ENCODE measurements at regions not wholly inside any gene's neighbourhood (a gene's known extent, or its start where the extent isn't known, plus 50 kb on each side); places are given as distances from the start of the nearest gene placed in this dataset.

DNA sequence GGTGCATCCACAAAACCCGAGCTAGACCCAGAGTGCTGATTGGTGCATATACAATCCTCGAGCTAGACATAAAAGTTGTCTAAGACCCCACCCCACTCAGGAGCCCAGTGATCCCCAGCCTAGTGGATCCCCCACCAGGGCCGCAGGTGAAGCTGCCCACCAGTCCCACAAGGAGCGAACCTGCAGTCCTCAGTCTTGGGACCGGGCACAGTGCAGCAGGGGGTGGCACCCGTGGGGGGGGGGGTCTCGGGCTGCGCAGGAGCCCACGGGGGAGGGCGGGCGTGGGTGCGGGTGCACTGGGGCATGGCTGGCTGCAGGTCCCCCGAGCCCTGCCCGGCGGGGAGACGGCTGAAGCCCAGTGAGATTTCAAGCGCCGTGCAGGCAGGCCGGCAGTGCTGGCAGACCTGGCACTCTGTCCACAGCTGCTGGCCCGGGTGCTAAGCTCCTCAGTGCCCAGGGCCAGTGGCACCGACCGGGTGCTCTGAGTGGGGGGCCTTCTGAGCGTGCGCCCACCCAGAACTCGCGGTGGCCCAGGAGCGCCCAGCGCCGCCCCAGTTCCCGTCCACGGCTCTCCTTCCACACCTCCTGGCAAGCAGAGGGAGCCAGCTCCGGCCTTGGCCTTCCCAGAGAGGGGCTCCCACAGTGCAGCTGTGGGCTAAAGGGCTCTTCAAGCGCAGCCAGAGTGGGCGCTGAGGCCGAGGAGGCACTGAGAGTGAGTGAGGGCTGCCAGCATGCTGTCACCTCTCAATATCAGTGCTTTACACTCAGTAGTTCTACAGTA is 989.1 kb downstream of the FAM181B start:
- no peak for DNase-seq (ENCODE audit: low spot score)

DNA sequence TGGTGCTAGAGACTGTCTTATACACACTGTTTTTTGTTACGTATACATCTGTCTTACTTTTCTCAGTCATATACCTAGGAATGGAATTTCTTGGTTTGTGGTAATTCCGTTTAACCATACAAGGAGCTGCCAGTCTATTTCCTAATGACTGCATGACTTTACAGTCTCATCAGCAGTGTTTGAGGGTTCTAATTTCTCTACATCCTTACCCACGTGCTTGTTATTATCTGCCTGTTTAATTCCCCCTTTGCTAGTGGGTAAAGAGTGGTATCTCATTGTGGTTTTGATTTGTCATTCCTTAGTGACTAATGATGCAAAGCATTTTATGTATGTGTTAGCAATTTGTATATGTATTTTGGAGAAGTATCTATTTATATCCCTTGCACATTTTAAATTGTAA is 1008.0 kb downstream of the FAM181B start:
- no peak for DNase-seq (ENCODE audit: low spot score)

DNA sequence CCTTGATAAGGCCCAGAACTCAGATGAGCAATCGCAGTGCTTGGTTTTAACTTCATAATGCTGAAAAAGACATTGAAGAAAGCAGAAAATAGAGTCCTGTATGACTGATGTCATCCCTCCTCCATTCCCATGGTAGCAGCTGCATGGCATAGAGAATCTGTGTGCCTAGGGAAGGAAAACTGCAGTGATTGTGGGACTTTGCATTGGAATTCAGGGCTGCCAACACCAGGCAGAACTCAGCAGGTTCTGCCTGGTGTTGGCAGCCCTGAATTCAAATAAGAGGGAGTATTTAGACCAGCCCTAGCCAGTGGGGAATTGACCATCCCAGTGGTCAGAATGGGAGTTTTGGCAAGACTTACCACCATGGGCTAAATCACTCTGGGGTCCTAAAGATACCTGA is 1016.0 kb downstream of the FAM181B start:
- DNase-seq (ENCODE audit: low spot score) = no peak

DNA sequence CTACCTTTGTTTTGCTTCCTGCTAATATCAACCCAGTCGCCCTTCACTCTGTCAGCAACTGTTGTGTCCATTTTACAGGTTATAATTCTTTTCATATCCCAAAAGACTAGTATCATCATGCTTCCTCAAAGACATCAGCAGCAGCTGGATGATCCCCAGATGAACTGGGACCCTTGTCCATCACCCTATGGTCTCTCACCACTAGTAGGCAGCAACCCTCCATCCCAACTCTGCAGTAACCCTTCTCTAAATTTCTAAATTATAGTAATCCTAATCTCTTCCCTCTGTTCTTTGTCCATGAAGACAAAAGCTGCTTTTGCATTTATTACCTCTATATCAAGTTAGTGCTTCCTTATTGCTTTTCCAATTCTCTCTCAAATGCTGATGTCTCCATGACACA is 1025.8 kb downstream of the FAM181B start:
- DNase-seq (ENCODE audit: low spot score) = no peak

DNA sequence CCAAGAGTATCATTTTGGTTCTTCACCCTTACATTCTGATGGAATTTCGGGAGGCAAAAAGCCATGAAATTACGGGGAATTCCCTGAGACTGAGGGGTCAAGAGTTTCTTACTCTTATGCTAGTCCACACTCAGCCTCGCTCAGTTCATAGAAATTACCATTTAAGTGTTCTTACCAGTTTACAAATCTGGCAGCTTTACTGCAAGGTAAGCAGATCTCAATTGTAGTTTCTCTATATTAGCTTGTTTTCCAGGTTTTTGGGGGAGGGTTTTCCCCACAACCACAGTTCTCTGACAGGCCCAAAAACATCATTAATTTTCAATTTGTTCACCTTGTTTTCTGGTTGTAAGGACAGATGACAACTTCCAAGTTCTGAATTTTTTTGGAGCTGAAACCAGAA is 1028.4 kb downstream of the FAM181B start:
- no peak for DNase-seq (ENCODE audit: low spot score)

DNA sequence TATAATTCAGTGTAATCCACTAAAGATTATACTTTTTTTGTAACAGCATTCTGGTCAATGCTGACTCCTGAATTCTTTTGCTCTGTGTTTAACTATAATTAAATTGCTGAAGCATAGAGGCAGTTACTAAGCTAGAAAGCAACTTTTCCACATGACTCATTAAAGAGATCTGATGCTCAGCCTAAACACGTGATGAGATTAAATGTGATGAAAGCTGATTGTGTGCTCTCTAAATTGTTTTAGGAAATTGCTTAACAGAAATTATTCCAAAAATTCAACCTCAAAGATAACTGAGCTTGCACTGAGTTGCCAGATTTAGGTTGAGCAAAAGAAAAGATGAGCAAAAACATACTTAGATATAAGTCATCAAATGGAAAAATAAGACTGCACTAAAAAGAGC is 1033.6 kb downstream of the FAM181B start:
- DNase-seq (ENCODE audit: low spot score) = no peak

DNA sequence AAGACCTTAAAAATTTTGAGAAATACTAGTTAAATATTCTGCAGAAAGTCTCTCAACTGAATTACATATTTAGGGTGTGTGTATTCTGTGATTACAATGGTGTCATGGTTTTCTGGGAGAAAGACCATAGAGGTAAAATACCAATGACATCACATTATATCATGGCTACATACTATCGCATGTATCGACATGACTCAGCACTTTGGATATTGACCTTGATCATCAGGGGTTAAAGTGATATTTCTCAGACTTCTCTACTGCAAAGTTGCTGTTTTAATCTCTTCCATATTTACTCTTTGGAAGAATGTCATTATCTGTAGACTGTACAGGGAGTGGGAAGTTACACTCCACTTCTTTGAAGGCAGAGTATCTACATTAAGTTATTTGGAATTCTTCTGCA is 1046.6 kb downstream of the FAM181B start:
- DNase-seq (ENCODE audit: low spot score) = no peak

DNA sequence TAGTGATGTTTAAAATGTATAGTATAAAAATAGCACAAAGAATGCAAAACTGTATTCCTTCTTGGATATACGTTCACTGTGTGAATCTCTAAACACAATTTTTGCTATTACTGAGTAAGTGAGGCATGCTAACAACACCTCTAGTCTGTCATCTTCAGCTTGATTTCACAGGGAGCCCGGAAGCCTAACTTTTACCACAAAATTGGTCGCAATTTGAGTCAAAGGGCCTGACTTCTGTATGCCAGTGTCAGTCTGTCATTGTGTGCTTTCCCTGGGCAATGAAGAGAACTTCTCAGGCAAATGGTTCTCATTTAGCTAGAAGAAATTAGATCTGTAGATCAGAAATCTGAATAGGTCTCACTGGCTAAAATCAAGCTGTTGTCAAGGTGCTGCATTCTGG is 1059.5 kb downstream of the FAM181B start:
- DNase-seq (ENCODE audit: low spot score) = no peak

DNA sequence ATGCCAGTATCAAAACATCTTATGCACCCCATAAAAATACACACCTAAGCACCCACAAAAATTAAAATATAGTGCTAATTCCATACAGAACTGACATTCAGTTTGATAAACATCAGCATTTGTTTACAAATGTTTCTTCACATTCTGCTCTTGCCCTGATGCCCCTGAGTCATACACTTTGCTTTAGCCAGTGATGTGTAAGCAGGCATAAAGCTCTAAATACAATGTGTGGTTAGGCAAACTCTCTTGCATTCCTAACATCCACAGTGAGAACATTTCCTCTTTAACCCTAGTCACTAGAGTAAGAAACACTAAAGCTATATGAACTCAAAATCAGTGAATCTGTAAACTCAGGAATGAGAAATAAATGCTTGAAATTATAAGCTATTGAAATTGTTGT is 1060.7 kb downstream of the FAM181B start:
- peak; percentile 17 for DNase-seq (ENCODE audit: low spot score)

DNA sequence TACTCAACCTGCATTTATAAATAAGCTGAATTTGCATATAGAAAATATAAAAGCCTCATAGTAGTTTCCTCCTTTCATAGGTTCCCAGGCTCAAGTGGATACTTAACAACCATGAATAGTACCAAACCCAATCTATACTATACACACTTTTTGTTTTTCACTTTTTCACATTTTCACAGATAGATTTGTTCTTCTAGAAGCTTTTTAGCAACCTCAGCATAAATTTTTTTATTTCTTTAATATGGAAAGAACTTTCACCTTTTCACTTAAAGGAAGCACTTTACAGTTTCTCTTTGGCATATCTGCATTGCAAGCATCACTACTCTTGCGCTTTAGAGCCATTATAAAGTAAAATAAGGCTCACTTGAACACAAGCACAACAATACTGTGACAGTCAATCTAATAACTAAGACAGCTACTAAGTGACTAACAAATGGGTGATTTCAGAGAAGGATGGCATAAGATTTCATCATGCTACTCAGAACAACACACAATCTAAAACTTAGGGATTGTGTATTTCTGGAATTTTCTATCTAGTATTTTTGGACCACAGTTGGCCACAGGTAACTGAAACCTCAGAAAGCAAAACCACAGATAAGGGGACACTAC is 1063.6 kb downstream of the FAM181B start:
- no peak for DNase-seq (ENCODE audit: low spot score)

DNA sequence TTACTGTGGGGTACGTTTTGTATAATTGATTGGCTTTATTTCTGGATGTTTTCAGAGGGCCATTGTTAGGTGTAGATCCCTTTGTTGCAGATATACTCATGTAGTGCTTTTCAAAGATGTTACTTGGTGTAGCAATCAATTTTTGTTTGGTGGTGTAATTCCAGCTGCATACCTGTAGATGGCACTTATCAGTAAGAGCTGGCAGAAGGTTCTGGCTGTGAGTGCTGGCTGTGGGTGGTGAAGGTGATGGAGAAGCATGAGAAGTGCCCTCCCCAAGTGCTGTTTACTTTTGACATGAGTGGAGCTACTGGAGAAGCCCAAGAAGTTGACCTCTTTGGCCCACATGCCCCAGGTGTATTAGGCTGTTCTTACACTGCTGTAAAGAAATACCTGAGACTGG is 1074.9 kb downstream of the FAM181B start:
- peak; percentile 29 for DNase-seq (ENCODE audit: low spot score)

DNA sequence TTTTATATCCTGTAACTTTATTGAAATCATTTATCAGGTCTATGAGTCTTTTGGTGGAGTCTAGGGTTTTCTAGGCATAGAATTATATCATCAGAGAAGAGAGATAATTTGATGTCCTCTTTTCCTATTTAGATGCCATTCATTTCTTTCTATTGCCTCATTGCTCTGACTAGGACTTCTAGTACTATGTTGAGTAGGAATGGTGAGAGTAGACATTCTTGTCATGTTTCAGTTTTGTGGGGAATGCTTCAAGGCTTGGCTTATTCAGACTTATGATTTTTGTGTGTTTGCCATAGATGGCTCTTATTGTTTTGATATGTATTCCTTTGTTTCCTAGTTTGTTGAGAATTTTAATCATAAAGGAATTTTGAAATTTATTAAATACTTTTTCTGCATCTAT is 1078.3 kb downstream of the FAM181B start:
- no peak for DNase-seq (ENCODE audit: low spot score)

DNA sequence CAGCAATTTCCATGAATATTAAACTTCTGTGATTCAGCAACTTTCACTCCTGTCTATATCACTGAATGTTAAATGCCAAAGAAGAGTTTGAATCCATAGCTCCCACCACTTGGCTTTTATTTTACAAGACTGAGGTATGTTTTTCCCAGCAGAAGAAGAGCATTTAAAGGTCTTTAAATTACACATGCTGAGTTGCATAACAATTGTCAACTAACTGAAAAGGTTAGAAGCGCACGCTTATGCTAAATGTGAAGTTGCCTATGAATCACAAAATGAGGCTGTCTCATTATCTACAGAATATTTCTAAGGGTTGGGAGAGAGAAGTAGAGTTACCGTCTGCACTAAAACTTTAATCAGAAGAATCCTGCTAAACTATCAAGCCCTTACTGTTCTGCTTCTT is 1086.3 kb downstream of the FAM181B start:
- no peak for DNase-seq (ENCODE audit: low spot score)

DNA sequence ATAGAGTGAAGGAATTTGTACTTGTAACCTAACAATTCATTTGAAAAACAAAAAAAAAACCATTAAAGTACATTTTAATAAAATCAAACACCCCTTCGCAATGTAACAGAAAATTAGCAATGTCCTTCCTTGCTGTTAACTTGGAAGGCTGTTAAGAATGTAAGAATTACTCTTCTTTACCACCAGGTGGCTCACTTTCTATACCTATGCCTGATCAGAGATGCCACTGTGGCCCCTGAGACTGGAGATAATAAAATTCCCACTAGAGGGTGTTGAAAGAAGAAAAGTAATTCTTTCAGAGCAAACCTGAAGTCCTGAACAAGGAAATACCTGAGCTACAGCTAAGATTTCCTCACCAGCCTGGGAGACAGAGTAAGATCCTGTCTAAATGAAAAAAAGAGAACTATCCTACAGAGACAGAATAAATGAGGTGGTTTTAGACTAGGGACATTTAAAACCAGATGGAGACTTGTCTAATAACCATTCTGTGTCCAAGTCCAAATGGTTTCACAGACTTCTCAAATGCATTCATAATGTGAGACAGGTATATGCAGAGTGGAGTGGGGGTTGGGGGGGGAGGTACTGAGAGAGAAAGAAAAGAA is 1089.3 kb downstream of the FAM181B start:
- peak; percentile 76 for DNase-seq (ENCODE audit: low spot score)

DNA sequence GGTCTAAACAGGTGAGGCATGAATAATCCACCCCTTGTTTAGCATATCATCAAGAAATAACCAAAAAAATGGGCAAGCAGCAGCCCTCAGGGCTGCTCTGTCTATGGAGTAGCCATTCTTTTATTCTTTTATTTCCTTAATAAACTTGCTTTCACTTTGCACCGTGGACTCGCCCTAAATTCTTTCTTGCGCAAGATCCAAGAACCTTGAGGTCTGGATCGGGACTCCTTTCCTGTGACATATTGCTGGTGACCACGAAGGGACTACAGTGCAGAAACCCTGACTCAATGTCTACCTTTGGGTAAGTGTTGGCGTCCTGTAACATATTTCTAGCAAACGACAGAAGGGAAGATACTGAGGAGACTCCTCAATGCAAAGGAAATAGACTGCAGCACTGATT is 1099.2 kb downstream of the FAM181B start:
- no peak for DNase-seq (ENCODE audit: low spot score)

DNA sequence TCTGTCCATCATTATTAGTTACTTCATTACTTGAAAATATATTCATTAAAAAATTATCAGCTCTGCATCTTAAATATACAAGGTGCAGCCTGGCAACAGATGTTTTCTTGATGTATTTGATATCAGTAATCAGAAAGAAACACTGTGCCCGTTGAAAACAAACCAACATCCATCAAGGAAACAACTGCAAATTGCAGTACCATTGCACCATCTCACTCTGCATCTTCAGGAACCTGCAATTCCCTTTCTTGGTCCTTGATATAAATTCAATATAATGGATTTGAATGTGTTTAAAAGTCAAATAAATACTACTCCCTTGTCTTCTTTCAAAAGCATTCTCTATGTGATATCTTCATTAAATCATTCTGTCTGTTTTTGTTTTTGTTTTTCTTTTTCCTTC is 1131.2 kb downstream of the FAM181B start:
- DNase-seq (ENCODE audit: low spot score) = no peak

DNA sequence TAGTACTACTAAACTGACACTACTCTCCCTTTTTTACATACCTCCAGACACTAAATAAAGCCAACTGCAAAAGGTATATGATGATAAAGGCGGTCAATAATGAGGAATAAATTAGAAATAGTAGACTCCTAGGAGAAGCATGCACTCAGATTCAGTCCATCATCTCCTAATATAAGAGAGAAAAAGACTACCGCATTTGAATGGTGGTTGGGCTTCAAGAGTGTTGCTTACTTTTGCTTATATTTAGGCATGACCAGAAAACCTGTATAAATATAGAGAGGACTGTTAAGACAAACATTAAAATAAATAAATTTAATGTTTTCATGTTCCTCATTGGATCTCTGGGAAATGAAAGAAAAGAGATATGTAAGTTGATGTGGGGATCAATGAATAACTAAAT is 1137.0 kb downstream of the FAM181B start:
- no peak for DNase-seq (ENCODE audit: low spot score)

DNA sequence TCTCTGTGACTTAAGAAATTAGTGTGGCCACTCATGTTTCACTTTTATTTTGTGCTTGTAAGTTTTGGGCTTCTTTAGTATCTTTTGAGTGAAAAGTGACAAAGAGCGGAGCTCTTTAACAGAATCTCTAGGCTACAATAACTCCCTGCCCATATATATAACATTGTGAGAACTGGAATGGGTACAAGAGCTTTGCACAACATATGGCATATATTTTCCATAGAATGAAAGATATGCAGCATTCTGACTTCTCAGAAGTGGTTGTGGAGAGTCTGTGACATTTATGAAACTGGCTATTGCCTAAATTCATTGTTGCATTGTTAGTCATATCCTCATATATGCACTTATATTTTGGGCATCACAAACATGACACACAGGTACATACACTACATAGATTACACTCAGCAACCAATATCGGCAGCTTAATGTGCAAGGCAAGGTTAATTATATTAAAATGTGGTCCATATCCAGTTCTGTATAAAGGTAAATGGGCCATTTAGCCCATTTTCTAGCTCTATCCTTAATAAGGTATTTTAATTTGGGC is 1148.2 kb downstream of the FAM181B start:
- DNase-seq (ENCODE audit: low spot score) = no peak

DNA sequence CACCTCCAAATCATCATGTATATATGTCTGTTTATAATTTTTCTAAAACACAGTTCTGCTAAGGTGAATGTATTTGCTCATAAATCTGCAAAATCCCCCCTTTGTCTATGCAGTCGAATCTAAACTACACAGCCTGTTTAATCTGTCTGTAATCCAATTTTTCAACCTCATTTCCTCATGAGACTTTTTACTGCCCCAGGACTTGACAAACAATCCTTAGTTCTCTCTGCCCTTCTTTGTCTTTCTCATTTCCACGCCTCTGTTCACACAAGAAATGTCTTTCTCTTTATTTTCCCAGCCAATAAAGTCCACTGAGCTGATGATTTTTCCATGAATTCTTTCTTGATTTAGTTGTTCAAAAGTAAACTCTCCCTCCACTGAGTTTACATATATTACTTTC is 1154.3 kb downstream of the FAM181B start:
- DNase-seq (ENCODE audit: low spot score) = no peak

DNA sequence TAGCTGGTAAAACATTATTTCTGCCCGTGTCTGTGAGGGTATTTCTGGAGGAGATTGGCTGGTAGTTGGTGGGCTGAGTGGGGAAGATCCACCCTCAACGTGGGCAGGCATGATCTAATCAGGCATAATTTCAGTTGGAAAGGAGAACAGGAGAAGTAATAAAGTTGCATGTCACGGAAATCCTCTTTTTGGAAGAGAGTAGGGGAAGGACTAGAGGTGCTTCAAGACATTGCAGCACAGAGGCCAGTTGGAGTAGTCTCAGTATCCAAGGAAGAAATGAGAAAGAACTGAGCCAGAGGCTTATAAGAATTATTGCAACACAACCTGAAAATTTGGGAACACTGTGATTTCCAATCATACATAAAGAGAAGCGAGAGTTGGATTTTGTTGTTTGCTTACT is 1155.1 kb downstream of the FAM181B start:
- DNase-seq (ENCODE audit: low spot score) = no peak

DNA sequence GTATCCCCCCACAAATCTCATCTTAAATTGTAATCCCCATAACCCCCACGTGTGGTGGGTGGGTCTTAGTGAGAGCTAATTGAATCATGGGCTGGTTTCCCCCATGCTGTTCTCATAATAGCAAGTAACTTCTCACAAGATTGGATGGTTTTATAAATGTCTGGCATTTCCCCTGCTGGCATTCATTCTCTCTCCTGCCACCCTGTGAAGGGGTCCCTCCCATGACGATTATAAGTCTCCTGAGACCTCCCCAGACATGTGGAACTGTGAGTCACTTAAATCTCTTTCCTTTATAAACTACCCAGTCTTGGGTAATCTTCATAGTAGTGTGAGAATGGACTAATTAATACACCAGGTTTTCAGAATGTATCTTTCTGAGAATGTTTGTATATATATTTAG is 1159.4 kb downstream of the FAM181B start:
- DNase-seq (ENCODE audit: low spot score) = no peak

DNA sequence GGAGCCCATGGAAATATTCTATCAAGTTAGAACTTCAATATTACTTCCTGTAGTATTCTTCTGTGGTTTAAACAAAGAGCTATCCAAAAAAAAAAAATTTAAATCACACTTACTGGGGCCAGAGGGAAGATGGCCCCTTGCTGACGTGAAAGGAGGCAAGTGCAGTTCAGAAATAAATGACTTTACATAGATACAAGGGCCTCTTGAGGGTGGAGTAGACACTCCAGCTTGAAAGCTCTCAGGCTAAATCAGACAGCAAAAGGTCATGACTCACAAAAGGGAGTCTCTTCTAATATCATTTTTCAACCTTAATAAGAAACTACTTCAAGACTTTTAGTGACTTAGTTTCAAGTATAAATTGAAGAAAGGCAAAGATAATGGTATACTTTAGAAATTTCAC is 1160.3 kb downstream of the FAM181B start:
- no peak for DNase-seq (ENCODE audit: low spot score)

DNA sequence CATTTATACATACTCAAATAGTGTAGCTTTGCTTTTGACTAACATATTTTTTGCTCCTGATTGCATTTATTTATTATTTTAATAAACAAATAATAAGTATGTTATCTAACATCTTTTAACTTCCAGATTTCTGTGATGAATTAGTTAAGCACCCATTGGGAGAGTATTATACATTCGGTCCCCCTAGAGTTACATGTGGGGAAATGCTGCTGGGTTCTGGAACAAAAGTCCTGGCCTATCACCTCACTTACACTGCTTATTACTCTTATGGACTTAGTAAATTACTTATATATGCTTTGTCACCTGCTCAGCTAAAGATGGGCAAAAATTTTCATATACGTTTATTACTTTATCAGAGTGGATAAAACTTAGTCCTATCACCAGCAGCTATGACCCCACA is 1163.0 kb downstream of the FAM181B start:
- no peak for DNase-seq (ENCODE audit: low spot score)

All from kidney tubule cell (primary cell).